T47D (cell line): ENCODE measurements at regions not wholly inside any gene's neighbourhood (a gene's known extent, or its start where the extent isn't known, plus 50 kb on each side); places are given as distances from the start of the nearest gene placed in this dataset.
"Not testable (repeated sequence)": the region's sequence is repeated elsewhere in the genome, so short reads cannot be mapped to it uniquely, and the experiment has no call there.

ENCODE experiments used
- DNase-seq, 2 experiments: peaks; one replicate each; pipeline versions ENCODE4 v3.0.0 to v3.0.0-alpha.2; 2011 to 2012; ENCODE audit warnings: low read depth in 1 of 2, low spot score in 1 of 2
- JUND ChIP-seq: IDR thresholded peaks from 2 replicates; pipeline ENCODE4 v1.6.1; 2012; ENCODE audit warnings: low read depth
- in situ Hi-C: cut with HindIII; loops from 2 replicates; pipeline ENCODE4 v1.10.0; 2016; ENCODE audit warnings: low sequenced_read_pairs, low pct_unique_long_range_greater_than_20kb

DNA sequence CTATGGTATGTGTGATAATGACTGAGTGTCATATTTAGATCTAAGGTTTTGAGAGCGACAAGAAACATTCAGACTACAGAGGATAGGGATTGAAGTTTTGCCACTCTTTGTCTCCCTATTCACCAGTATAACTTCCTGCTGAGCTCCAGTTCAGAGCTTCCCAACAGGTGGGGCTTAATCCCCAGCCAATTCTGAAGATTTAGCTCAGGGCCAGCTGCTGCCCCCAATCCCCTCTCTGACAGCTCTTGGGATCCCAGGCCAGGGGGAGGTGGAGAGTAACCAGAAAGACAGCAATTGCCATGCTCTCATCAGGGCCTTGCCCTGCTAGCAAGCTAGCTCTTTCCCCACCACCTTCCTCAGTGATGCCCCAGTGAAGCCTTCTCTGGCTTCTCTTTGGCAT lies 57.8 kb downstream of the TRIL start:
- no peak for DNase-seq
- in situ Hi-C loops, result no loop called here
- TF ChIP-seq JUND, result no peak

DNA sequence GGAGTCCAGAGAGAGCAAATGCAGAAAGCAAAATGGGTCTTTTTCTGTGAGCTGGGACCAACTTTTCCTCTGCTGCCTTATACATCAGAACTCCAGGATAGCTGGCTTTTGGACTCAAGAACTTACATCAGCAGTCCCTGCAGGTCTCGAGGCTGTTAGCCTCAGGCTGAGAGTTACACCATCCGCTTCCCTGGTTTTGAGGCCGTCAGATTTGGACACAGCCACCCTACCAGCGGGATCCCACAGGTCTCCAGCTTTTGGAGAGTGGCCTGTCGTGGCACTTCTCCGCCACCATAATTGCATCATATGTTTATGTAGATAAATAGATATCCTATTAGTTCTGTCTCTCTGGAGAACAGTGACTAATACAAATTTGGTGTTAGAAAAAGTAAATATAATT lies 64.2 kb downstream of the TRIL start:
- no peak for DNase-seq
- in situ Hi-C loops, result no loop called here
- no peak for TF ChIP-seq JUND

- DNase-seq, in situ Hi-C loops: not testable (repeated sequence)
Measured at GRCh38 chr7:28891876-28892234, 66.3 kb downstream of the TRIL start.

DNA sequence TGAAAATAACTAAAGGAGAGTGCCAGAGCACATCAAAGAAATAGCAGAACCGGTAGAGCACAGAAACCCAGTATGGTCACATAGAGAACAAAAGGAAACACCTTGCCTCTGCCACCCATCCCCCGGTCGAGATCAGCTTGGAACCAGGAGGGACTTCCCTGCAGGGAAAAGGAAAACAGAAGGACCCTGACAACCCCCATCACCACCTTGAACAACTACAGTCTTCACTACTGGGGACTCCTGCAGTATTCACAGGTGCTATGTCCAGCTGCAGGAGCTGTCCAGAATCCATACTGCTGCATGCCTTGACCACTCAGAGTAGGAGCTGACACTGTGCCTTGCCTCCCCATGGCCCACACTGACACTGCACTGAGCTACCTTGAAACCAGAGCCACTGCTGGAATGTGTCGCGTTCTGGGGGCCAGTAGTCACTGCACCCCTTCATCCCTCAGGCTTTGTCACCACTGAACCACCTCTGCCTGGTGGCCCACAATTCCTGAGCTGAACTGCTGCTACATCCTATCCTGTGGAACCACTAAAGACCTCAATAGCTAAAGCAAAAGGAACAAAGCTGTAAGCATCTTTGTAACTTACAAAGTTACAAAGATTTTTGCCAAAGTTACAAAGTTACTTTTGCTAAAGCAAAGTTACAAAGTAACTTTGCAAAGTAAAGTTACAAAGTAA lies 66.8 kb downstream of the TRIL start:
- no peak for TF ChIP-seq JUND
- DNase-seq, result peak in 1 of 2 experiments; percentile 54
- in situ Hi-C loops, result no loop called here

DNA sequence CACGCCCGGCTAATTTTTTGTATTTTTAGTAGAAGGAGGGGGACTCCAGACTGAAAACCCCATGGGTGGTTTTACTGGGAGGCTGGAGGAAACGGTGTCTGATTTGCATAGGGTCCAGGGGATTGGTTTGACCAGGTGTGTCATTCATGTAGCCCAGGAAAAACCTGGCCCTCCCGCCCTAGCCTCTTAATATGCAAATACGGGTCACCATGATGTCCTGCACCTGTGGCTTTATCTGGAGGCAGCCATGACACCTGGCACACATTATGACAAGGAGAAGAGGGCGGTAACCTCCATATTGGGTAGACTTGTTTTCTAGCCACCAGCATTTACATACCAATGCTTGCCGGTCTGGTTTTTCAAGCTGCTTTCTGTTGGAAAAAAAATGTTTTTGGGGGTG lies 68.0 kb downstream of the TRIL start:
- in situ Hi-C loops, result no loop called here
- DNase-seq, result peak in 1 of 2 experiments; percentile 62
- no peak for TF ChIP-seq JUND

DNA sequence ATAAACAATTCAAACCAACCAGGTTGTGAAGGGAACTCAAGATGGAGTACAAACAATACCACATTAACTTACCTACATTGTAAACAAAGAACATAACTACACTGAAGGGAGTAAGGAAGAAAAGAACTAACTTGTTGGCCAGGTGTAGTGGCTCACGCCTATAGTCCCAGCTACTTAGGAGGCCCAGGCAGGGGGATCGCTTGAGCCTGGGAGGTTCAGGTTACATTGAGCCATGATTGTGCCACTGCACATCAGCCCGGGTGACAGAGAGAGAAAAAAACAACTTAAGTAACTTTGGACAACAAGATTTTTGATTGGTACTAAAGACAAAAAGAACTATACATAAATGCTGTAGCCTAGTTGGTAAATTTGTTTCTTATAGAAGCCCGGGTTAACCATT lies 68.8 kb downstream of the TRIL start:
- no peak for DNase-seq
- no peak for TF ChIP-seq JUND
- in situ Hi-C loops, result no loop called here

DNA sequence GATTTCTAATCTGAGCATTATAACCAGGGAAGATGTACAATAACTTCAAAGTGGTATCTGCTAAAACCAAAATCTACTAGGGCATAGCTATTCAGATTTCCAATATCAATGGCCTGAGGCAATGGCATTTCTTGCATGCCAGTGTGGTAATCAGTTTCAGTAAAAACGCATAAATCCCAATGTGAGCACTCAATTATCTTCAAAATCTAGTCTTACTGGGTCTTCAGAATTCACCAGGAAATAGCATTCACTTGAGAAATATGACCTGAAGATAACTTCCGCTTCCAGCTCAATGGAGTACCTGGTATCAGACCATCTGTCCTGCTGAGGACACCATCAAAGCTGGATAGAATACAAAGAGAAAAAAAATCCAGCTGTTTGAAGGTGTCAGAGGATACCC lies 72.4 kb downstream of the TRIL start:
- TF ChIP-seq JUND, result no peak
- in situ Hi-C loops, result no loop called here

DNA sequence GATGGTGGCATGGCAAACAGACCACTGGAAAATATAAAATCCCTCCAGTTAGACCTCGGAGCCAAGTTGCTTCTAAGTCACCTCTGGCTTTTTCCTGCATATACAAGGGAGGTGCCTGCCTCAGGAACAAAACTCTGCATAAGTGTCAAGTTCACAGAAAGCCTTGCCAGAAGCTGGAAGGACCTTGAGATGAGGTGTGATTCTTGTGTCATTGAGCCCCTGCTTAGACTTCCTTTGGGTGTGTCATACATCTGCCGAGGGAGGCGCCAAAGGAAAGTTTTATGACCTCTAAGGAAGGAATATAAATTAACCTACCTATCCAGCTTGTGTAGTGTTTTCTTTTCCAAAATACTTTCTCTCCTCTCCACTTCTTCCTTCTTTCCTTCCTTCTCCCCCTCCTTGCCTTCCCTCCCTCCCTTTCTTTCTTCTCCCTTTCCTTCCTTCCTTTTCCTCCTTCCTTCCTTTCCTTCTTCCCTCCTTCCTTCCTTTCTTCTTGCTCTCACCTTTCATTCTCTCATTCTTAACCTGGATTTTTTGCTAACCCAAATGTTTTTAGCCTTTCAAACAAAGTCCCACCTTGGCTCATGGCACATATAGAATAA lies 75.2 kb downstream of the TRIL start:
- in situ Hi-C loops, result no loop called here
- no peak for DNase-seq
- no peak for TF ChIP-seq JUND

More for the DNA sequence above, 72.4 kb downstream of the TRIL start:
- DNase-seq, result no peak

- in situ Hi-C loops, result no loop called here
- DNase-seq, result no peak
- TF ChIP-seq JUND, result no peak
Measured at GRCh38 chr7:28879105-28879504, 79.0 kb downstream of the TRIL start.

- no peak for TF ChIP-seq JUND
Measured at GRCh38 chr7:28878481-28878880, 79.6 kb downstream of the TRIL start.

More at GRCh38 chr7:28878481-28878880, 79.6 kb downstream of the TRIL start:
- DNase-seq, result no peak
- in situ Hi-C loops, result no loop called here
